ENCODE measurements at regions not wholly inside any gene's neighbourhood (a gene's known extent, or its start where the extent isn't known, plus 50 kb on each side); places are given as distances from the start of the nearest gene placed in this dataset.
A peak's percentile ranks its signal among the peaks of the same experiment; 100 is the strongest.
"Not testable (repeated sequence)": the region's sequence is repeated elsewhere in the genome, so short reads cannot be mapped to it uniquely, and the experiment has no call there.

- no peak for DNase-seq (ENCODE audit: low read depth, low spot score)
- H3K4me3 ChIP-seq (ENCODE audit: low read length), result no peak overlapping the region
Observed at GRCh38 chr2:208879666-208880065, 473.1 kb downstream of the PTH2R start.

- no peak overlapping the region for H3K4me3 ChIP-seq (ENCODE audit: low read length)
- DNase-seq (ENCODE audit: low read depth, low spot score), result no peak
Observed at GRCh38 chr2:208880171-208880570, 473.6 kb downstream of the PTH2R start.

- no peak for DNase-seq (ENCODE audit: low read depth, low spot score)
- no peak overlapping the region for H3K4me3 ChIP-seq (ENCODE audit: low read length)
Observed at GRCh38 chr2:208890486-208890885, 483.9 kb downstream of the PTH2R start.

- DNase-seq (ENCODE audit: low read depth, low spot score), result no peak
- H3K4me3 ChIP-seq (ENCODE audit: low read length), result no peak overlapping the region
Observed at GRCh38 chr2:208892203-208892602, 485.6 kb downstream of the PTH2R start.

- no peak for DNase-seq (ENCODE audit: low read depth, low spot score)
- no peak overlapping the region for H3K4me3 ChIP-seq (ENCODE audit: low read length)
Observed at GRCh38 chr2:208906330-208906729, 499.7 kb downstream of the PTH2R start.

- no peak for DNase-seq (ENCODE audit: low read depth, low spot score)
- no peak overlapping the region for H3K4me3 ChIP-seq (ENCODE audit: low read length)
Observed at GRCh38 chr2:208915401-208915800, 508.4 kb upstream of the MAP2 start.

GRCh38 chr2:208916881-208917280 is 507.0 kb upstream of the MAP2 start:
- DNase-seq (ENCODE audit: low read depth, low spot score), result no peak

GRCh38 chr2:208921358-208921757 is 502.5 kb upstream of the MAP2 start:
- not testable (repeated sequence) for DNase-seq (ENCODE audit: low read depth, low spot score)

More at GRCh38 chr2:208916881-208917280, 507.0 kb upstream of the MAP2 start:
- no peak overlapping the region for H3K4me3 ChIP-seq (ENCODE audit: low read length)

GRCh38 chr2:208927867-208928266 is 496.0 kb upstream of the MAP2 start:
- H3K4me3 ChIP-seq (ENCODE audit: low read length), result no peak overlapping the region
- DNase-seq (ENCODE audit: low read depth, low spot score), result no peak

More at GRCh38 chr2:208921358-208921757, 502.5 kb upstream of the MAP2 start:
- not testable (repeated sequence) for H3K4me3 ChIP-seq (ENCODE audit: low read length)

GRCh38 chr2:208929139-208929864 is 494.5 kb upstream of the MAP2 start:
- DNase-seq (ENCODE audit: low read depth, low spot score), result no peak
- H3K4me3 ChIP-seq (ENCODE audit: low read length), result no peak overlapping the region

GRCh38 chr2:208929894-208930427 is 493.9 kb upstream of the MAP2 start:
- DNase-seq (ENCODE audit: low read depth, low spot score), result no peak
- no peak overlapping the region for H3K4me3 ChIP-seq (ENCODE audit: low read length)

- no peak for DNase-seq (ENCODE audit: low read depth, low spot score)
- H3K4me3 ChIP-seq (ENCODE audit: low read length), result no peak overlapping the region
Observed at GRCh38 chr2:208935531-208935930, 488.3 kb upstream of the MAP2 start.

GRCh38 chr2:208937521-208937920 is 486.3 kb upstream of the MAP2 start:
- peak; percentile 22 for DNase-seq (ENCODE audit: low read depth, low spot score)
- no peak overlapping the region for H3K4me3 ChIP-seq (ENCODE audit: low read length)

- H3K4me3 ChIP-seq (ENCODE audit: low read length), result no peak overlapping the region
- no peak for DNase-seq (ENCODE audit: low read depth, low spot score)
Observed at GRCh38 chr2:208939852-208940251, 484.0 kb upstream of the MAP2 start.

- DNase-seq (ENCODE audit: low read depth, low spot score), result no peak
- no peak overlapping the region for H3K4me3 ChIP-seq (ENCODE audit: low read length)
Observed at GRCh38 chr2:208945719-208946256, 478.1 kb upstream of the MAP2 start.

- H3K4me3 ChIP-seq (ENCODE audit: low read length), result no peak overlapping the region
- DNase-seq (ENCODE audit: low read depth, low spot score), result no peak
Observed at GRCh38 chr2:208948073-208948472, 475.8 kb upstream of the MAP2 start.

GRCh38 chr2:208970070-208970469 is 453.8 kb upstream of the MAP2 start:
- H3K4me3 ChIP-seq (ENCODE audit: low read length), result no peak overlapping the region
- no peak for DNase-seq (ENCODE audit: low read depth, low spot score)

- DNase-seq (ENCODE audit: low read depth, low spot score), result no peak
Observed at GRCh38 chr2:208977582-208977981, 446.3 kb upstream of the MAP2 start.

GRCh38 chr2:208978946-208979345 is 444.9 kb upstream of the MAP2 start:
- H3K4me3 ChIP-seq (ENCODE audit: low read length), result no peak overlapping the region
- DNase-seq (ENCODE audit: low read depth, low spot score), result no peak

More at GRCh38 chr2:208977582-208977981, 446.3 kb upstream of the MAP2 start:
- H3K4me3 ChIP-seq (ENCODE audit: low read length), result no peak overlapping the region

GRCh38 chr2:208980321-208980720 is 443.5 kb upstream of the MAP2 start:
- no peak overlapping the region for H3K4me3 ChIP-seq (ENCODE audit: low read length)
- no peak for DNase-seq (ENCODE audit: low read depth, low spot score)

GRCh38 chr2:208982831-208983230 is 441.0 kb upstream of the MAP2 start:
- H3K4me3 ChIP-seq (ENCODE audit: low read length), result no peak overlapping the region
- no peak for DNase-seq (ENCODE audit: low read depth, low spot score)

Data from Jurkat, Clone E6-1 (cell line).